HG03103 (cell line): ENCODE measurements at regions not wholly inside any gene's neighbourhood (a gene's known extent, or its start where the extent isn't known, plus 50 kb on each side); places are given as distances from the start of the nearest gene placed in this dataset.
"Not testable (repeated sequence)": the region's sequence is repeated elsewhere in the genome, so short reads cannot be mapped to it uniquely, and the experiment has no call there.

ENCODE experiments used
- ATAC-seq: cut with Tn5 transposase; IDR thresholded peaks from one replicate; pipeline ENCODE4 v1.9.1; 2021; ENCODE audit warnings: low read depth; ENCODE audit not compliant: unreplicated experiment

DNA sequence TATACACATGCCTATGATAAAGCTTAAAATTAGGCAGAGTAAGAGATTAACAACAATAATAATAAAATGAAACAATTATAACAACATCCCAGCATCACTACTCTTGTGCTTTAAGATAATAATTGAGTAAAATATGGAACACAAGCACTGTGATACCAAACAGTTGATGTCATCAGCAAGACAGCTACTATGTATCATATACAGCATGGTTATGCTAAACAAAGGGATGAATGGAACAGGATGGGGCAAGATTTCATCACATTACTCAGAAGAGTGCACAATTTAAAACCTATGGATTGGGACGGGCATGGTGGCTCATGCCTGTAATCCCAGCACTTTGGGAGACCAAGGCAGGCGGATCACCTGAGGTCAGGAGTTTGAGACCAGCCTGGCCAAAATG is 1221.0 kb downstream of the SUCLG1 start:
- no peak for ATAC-seq

DNA sequence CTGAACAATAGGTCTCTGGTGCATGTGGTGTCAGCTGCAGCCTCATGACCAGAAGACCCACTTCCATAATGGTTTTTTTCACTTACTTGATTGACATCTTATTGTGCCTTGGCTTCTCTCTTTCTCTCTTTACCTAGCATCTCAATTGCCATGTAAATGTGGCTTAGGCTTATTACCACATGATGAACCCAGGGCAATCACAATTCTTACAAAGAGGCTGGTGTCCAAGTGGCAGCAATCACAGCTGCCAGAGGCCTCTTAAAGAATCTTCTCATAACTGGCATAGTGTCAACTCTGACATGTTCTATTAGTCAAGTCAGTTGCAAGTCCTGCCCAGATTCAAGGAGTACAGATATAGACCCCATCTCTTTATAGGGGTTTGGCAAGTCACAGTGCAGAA is 1224.8 kb downstream of the SUCLG1 start:
- ATAC-seq: no peak

DNA sequence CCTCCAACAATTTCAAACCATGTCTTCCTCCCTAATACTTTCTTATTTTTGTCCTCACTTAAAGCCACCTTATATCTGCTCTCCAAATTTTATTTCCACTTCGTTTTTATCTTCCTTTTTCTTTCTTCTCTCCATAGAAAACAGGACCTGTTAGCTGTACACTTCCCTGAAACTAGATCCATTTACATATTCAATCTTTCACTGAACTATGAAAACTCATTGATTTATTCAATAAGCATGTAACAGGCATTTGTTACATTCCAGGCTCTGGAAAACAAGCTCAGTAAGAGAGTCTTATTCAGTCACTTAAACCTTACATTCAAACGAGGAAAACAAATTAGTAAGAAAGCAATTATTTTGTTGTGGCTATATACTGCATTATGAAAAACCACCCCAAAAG is 1225.3 kb downstream of the SUCLG1 start:
- ATAC-seq: no peak

DNA sequence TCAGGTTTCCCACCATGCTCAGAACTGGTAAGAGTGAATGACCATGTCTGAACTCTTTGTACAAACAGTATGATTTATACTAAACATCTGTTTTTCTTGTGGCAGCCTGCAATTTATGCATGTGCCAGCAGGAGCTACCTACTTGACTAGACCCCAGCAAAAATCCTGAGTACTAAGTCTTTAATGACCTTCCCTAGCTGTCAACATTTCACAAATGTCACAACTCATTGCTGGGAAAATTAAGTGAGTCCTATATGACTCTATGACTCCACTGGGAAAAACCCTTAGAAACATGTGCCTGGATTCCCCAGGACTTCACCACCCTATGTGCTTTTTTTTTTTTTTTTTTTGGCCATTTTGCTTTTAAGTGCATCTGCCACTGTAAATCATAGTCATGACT is 1225.8 kb downstream of the SUCLG1 start:
- no peak for ATAC-seq

DNA sequence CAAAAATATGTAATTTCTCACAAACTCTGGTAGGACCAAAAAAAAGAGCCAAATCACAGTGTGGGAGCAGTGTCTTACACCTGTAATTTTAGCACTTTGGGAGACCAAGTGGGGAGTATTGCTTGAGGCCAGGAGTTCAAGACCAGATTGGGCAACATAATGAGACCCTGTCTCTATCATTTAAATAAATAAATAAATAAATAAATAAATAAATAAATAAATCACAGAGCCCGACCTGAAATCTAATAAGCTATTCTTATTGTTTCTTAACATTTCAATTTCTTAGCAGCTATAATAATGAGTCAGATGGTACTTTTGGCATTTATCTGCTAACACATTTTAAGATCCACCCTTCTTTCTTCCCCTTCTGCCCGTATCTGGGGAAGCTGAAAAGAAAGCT is 1229.6 kb downstream of the SUCLG1 start:
- no peak for ATAC-seq

DNA sequence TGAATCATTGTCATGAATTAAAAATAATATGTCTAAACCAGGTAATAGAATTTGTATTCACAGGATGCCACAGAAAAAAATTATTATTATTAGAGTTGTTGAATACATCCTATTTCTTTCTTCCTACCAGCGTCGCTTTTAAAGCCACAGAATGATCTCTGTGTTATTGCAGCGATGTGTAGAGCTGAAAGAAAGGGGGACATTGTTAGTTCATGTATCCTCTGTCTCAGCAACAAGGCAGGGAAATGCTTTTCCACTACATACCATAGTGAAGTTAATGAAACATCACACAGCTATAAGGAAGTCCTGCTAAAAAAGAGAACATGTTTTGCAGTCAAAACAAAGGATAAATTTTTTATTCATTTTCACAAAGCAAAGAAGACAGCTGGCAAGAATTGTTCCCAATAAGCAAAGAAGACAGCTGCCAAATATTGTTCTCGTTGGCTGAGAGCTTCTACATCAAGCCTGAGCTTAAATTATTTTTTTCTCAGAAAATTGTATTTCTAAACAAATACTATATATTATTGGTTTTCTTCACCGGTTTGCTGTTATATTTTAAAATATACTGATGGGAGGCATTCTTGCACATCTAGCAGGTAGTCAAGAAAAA is 1234.4 kb downstream of the SUCLG1 start:
- no peak for ATAC-seq

DNA sequence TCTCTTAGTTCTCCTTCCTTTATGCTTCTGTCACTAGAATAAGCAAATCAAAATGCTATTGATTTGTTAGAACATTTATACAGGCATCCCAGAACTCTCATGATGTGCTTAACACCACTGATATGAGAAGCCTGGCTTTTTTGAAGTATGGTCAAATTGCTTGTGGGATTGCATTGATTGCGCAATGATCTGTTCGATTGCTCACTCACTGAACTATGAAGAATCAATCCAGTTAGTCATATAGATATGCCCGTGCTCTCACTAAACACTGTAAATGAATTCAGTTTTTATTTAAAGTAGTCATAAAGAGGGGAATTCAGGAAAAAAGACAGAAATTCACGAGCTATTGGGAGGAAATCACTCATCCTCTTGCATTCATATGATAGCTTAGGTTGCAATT is 1237.8 kb downstream of the SUCLG1 start:
- no peak for ATAC-seq

DNA sequence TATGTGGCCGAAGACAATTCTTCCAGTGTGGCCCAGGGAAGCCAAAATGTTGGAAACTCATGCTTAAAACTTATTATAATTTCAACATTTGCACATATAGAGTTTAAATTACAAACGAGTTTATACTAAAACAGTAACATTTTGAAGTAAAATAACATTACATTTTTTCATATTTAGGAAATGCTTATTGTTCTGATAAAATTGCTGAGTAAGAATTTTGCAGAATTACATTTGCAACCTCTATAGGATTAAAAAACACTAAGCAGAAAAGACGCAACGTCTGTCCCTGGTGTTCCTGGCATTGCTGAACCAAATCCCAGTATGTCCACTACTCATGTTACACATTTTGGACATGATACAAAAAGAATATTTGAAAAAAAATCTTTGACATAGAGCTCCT is 1241.2 kb downstream of the SUCLG1 start:
- no peak for ATAC-seq

DNA sequence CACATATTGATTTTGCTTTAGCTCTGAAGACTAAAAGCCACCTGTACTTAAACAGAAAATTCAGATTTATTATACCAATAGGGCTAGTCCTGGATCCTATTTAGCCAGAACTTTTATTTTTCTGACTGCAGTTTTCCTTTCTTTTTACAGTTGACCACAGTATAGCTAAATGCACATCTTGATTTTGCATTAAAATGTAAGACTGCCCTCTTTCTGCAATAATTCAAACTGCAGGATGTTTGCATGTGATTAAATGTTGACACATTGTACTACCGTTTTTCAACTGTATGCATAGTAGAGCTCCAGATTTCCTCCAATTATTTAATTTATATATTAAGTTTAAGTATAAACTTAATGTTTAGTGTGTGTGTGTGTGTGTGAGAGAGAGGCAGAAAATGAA is 1262.9 kb downstream of the SUCLG1 start:
- ATAC-seq: no peak

DNA sequence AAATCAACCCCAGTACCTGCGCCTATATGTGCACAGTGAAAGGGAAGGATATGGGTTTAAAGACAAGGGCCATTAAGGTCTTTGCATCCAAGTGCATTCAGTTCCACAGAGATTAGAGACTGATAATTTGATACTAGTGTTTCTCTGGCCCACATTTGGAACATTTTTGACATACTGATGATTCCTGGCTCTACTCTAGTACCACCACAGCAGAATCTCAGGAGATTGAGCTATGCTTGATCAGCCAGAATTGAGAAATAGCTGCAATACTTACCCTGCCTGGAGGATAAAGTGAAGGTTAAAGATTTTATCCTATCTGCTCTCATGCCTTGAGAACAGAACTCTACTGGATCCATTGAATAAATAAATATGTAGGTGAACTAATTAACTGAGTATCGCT is 1267.8 kb downstream of the SUCLG1 start:
- ATAC-seq: no peak

DNA sequence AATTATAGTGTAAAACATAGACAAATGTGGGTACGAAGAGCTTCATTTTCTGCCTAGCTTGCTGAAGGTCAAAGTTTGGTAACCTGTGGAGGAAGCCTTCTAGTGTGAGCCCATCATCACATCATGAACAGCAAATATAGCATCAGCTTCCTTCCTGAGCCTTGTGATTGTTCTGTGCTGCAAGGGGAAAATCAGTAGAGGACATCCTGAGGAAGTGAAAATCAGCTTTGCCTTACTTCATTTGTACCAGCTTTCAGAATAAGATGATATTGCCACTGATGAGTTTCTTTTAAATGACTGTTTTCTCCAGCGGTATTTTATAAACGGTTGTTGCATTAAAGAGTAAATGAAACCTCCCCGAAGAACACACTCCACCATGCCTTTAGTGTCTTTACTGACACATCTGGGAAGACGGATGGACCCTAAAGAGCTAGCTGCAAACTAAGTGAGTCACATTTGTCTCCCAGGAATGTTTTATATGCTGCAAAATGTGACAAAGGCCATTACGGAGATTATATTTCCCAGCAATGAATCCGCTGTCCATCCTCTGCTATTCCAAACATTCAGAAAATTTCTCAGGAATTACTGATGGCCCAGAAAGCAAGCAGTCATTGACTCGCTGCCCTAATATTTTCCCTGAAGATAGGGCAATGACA is 1272.8 kb downstream of the SUCLG1 start:
- ATAC-seq: no peak

DNA sequence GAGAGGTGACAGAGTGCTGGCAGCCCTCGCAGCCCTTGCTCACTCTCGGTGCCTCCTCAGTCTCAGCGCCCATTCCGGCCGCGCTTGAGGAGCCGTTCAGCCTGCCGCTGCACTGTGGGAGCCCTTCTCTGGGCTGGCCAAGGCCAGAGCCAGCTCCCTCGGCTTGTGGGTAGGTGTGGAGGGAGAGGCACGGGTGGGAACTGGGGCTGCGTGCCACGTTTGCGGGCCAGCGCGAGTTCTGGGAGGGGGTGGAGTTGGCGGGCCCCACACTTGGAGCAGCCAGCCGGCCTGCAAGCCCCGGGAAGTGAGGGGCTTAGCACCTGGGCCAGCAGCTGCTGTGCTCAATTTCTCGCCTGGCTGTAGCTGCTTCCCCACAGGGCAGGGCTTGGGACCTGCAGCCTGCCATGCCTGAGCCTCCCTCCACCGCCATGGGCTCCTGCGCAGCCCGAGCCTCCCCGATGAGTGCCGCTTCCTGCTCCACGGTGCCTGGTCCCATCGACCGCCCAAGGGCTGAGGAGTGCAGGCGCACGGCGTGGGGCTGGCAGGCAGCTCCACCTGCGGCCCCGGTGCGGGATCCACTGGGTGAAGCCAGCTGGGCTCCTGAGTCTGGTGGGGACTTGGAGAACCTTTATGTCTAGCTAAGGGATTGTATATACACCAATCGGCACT is 1278.1 kb downstream of the SUCLG1 start:
- not testable (repeated sequence) for ATAC-seq

DNA sequence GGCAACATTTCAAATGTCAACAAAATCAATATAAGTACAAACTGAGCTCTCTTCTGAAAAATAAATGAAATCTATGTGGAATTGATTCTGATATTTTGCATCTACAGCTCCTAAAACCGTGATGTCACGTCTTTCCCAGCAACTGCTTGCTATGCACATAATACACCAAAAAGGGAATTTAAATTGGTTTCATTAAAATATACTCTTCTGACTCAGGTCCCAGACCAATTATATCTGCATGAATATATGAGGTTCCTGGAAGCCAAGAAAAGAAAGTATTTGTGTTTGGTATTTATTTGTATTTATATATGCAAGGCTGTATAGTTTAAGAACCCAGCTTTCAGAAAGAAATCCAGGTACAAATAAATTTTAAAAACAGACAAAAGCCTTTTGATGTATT is 1282.5 kb downstream of the SUCLG1 start:
- ATAC-seq: no peak

DNA sequence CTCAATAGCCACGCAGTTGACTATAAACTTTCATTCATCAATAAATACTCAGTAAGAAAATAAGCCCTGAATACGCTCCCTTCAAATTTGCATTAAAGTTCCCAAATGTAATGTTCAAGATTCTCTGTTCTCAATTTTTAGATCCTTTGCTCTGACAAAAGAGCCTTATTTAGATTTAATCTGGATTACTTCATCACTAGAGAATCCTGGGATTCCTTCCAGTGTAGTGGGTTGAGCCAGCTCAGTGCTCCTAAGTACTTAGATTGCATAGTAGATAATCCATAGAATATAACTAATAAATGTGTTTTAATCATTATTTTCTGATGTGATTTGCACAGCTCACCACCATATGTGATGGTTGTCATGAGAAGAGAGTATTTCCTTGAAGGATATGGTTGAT is 1286.2 kb downstream of the SUCLG1 start:
- no peak for ATAC-seq

DNA sequence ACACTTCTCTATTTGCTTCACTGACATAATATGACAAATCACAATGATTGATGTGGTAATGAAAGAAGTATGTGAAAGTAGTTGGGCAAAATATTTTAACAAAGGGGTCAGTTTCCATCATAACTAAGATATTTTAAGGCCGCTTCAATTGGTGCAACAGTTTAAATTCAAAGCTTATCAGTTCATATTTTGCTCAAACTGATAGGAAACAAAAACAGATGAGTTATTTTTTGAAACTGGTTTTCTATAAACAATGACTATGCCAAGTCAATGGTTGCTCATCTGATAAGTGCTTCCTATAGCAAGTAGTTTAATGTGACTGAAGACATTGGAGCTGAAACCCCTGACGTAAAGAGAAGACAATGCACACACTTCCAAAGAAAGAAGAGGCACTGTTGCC is 1290.7 kb downstream of the SUCLG1 start:
- ATAC-seq: no peak

DNA sequence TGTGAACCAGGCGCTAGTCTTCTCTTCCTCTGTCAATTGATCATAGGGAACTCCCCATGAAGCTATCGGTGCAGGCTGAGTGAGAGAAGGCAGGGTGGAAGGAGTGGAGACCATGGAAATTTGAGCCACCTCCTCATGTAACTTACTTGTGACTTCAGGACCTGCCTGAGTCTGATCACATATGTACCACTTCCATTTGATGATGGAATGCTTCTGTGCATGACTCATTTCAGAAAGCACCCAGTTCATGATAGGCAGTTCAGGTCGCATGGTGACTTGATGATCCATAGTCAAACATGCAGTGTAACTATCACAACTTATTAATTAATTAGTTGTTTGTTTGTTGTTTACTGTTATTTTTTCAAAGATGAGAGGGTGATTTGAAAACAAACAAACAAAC is 1296.7 kb downstream of the SUCLG1 start:
- no peak for ATAC-seq

DNA sequence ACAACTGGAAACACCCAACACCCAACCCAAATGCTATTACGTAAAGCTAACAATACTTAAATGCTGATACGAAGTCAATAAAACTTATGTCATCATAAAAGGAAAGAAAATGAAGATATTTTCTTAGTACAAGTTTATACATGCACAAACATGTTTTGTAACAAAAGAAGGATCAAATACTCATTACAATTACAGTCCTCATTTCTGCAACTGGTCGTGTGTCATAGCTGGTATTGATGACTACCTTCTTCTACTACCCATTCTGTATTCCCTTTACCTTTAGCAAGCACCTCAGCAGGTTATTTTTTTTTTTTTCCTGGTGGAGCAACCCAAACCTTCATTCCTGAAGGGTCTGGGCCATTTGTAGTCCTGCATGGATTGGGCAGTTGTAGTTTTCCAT is 1298.5 kb downstream of the SUCLG1 start:
- ATAC-seq: no peak

DNA sequence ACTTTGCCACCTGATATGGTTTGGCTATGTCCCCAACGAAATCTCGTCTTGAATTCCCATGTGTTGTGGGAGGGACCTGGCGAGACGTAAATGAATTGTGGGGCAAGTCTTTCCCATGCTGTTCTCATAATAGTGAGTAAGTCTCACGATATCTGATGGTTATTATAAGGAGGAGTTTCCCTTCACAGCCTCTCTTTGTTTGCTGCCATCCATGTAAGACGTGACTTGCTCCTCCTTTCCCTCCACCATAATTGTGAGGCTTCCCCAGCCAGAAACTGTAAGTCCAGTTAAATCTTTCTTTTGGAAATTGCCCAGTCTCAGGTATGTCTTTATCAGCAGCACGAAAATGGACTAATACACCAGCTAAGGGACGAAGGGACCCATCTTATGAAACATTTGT is 1303.3 kb downstream of the SUCLG1 start:
- ATAC-seq: no peak

DNA sequence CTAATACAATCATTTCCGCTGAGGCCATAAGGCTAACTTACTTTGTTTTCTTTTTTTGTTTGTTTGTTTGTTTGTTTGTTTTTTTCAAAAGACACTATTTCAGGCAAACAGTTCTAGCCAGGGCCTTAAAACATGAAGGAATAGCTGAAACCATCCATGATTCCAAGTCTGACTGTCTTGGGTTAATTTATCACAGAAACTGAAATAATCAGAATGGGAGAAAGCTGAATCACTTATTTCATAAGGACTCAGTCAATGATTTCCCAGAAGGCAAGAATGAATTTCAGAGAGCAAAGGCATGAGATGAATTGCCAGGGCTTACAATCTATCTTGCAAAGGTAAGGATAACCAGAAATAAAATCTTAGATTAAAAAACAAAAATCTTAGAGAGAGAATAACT is 1315.1 kb downstream of the SUCLG1 start:
- ATAC-seq: no peak

DNA sequence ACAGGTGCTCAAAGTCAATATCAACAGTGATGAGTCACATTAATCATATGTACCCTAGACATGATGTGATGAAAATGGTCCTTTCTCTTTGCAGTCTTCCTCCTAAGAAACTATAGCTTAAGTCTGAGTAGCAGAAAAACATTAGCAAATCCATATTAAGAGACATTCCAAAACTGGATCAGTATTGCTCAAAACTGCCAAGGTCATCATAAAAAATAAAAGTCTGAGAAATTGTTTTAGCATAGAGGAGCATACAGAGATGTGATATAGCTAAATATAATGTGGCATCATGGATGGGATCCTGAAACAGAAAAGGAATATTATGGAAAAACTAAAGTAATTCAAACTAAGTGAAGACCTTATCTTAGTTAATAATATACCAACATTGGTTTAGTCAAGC is 1316.1 kb downstream of the SUCLG1 start:
- ATAC-seq: no peak

DNA sequence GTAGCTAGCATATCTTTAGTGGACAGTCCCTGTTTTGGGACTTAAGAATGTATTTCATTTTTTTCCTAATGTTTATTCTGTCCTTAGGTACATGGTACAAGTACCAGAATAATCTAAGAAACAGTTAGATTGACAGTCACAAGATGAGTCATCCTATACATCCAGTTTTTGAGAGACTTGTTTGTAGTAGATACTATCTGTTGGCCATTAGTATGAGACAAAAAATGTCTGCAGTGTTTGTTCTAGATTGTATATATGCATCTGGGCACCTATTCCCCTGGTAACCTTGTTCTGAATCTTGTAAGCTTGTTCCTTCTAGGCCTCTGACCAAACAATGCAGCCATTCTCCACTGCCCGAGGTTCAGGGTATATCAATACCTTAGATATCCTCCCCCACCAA is 1343.5 kb downstream of the SUCLG1 start:
- no peak for ATAC-seq

DNA sequence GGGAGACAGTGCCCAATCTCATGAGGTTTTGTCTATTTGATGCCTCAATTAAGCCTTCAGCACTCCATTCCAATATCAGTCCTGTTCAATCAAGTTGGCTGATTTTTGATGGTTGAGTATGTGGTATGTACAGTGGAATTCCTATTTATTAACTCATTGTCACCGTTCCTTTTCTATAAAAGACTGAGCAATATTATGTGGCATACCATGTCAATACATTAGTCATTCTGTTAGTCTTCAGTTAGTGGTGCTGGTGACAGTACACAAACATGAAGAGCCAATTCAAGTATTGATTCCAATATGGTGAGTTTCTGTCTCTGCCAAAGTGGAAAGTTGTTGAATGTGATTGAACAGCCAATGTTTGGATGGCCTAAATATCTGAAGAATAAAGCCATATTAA is 1343.9 kb downstream of the SUCLG1 start:
- ATAC-seq: no peak
